HG03378 (cell line): ENCODE measurements at regions not wholly inside any gene's neighbourhood (a gene's known extent, or its start where the extent isn't known, plus 50 kb on each side); places are given as distances from the start of the nearest gene placed in this dataset.
A peak's percentile ranks its signal among the peaks of the same experiment; 100 is the strongest.

Experiments
- ATAC-seq: cut with Tn5 transposase; IDR thresholded peaks from one replicate; pipeline ENCODE4 v1.9.1; 2021; ENCODE audit warnings: mild to moderate bottlenecking, moderate library complexity; ENCODE audit not compliant: unreplicated experiment

- ATAC-seq, result peak; percentile 90
These were observed 547.0 kb downstream of the ARAP2 start for GRCh38 chr4:35697210-35697736.

GRCh38 chr4:35700663-35701062, 543.7 kb downstream of the ARAP2 start:
- no peak for ATAC-seq

- ATAC-seq, result no peak
These were observed 535.2 kb downstream of the ARAP2 start for GRCh38 chr4:35709080-35709479.

- ATAC-seq, result no peak
These were observed 534.0 kb downstream of the ARAP2 start for GRCh38 chr4:35710343-35710742.

GRCh38 chr4:35711127-35711526, 533.2 kb downstream of the ARAP2 start:
- ATAC-seq, result no peak

GRCh38 chr4:35723973-35724372, 520.3 kb downstream of the ARAP2 start:
- ATAC-seq, result no peak

- ATAC-seq, result no peak
These were observed 519.2 kb downstream of the ARAP2 start for GRCh38 chr4:35725131-35725530.

DNA sequence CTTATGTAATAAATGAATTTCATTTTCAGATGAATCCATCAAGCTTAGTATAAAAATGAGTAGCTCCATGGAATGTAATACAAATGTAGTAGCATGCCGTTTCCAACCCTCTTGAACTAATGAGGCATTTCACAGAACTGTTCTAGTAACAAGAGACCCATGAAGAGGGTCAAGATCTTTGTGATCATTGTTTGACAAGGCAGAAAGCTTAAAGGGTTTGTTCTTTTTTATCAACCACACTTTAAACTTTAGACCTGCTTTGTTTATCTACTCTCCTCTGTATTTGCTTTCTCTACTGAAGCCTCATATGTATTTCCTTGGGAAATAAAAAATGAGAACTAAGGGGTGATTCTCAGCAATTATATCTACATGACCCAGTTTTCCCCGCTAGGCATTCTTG, 513.9 kb downstream of the ARAP2 start:
- no peak for ATAC-seq

DNA sequence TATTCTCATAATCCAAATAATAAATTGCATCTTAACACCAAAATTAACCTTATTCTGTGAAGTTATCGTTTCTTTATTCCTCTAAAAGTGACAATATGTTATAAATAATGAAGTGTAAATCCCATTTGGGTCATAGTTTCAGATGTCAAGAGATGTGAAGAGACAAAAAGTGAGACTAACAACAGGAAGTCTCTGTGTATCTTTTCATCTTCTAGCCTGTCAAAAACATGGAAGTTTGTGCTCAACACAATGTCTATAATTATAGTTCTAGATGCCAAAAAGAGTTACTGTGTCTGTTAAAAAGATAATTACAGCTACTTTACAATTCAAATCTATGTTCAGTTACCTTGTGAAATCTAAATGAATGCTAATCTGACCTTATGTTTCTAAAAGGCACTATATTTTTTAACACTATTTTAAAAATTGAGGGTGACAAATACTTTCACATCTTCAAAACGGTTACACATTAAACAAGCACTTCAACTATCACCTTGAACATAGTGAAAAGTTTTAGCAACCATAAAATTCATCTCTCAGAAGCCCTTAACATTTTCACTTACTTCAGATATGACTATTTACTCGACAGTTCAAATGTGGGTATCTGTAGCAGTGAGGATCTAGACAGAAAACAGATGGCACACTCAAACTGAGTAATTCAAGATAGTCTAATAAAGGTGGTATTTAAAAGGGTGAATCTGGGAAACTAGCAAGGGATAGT, 509.8 kb downstream of the ARAP2 start:
- peak; percentile 69 for ATAC-seq

DNA sequence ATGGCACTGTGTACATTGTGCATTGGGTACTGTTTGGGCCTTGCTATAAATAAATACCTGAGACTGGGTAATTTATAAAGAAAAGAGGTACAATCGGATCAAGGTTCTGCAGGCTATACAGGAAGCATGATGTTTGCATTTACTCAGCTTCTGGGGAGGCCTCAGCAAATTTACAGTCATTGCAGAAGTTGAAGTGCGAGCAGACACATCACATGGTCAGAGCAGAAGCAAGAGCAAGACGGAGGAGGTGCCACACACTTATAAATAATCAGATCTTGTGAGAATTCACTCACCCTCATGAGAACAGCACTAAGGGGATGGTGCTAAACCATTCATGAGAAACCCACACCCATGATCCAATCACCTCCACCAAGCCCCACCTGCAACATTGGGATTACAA, 505.0 kb downstream of the ARAP2 start:
- no peak for ATAC-seq

DNA sequence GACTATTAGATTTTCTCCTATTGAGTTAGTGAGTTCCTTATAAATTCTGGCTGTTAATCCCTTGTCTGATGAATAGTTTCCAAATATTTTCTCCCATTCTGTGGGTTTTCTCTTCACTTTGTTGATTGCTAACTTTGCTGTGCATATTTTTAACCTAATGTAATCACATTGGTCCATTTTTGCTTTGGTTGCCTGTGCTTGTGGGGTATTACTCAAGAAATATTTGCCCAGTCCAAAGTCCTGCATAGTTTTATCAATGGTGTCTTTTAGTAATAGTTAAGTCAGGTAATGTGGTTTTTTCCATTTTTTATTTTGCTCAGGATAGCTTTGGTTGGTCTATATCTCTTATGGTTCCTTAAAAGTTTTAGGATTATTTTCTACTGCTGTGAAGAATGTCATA, 490.3 kb downstream of the ARAP2 start:
- ATAC-seq, result no peak

DNA sequence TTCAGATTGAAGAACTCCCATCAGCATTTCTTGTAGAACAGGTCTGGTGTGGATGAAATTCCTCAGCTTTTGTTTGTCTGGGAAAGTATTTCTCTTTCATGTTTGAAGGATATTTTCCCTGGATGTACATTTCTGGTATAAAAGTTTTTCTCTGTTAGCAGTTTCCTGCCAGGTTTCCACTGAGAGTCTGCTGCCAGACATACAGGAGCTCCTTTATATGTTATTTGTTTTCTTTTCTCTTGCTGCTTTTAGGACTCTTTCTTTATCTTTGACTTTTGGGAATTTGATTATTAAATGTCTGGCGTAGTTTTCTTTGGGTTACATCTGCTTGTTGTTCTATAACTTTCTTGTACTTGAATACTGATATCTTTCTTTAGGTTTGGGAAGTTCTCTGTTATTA, 486.5 kb downstream of the ARAP2 start:
- ATAC-seq, result no peak

GRCh38 chr4:35760807-35761206, 483.5 kb downstream of the ARAP2 start:
- no peak for ATAC-seq

DNA sequence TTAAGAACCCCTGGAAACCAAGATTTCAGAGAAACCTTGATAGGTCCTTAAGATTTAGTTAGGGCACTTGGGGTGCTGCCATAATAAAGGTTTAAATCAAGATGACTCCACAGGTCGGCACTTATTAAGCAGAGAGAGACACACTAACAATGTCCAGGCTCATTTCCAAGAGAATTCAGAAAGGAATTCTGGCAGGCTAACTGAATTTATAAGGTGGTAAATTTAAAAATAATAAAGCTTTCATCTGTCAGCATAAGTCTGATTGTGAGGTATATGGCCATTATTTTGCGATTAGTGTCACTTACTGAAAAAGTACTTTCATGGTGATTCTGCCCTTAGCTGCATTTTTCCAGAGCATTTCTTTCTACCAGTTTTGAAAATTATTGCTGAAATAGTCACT, 472.7 kb downstream of the ARAP2 start:
- no peak for ATAC-seq

DNA sequence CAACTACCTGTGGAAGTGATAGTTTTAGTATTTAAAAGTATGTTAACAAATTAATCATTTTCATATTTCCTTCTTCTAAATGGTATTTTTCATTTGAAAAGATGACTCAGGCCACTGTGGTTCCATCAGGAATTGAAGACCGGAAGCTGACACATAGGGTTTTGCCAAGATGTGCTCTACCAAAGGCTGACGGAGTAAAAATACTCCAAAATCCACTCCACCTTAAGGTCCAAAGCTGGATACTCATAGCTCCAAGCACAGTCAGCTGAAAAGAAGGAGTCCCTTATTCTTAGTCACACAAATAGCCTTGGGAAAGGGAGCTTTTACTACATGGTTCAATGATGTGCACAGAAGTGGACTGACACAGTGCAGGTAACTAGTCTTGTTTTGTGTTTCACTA, 472.0 kb downstream of the ARAP2 start:
- ATAC-seq, result no peak

DNA sequence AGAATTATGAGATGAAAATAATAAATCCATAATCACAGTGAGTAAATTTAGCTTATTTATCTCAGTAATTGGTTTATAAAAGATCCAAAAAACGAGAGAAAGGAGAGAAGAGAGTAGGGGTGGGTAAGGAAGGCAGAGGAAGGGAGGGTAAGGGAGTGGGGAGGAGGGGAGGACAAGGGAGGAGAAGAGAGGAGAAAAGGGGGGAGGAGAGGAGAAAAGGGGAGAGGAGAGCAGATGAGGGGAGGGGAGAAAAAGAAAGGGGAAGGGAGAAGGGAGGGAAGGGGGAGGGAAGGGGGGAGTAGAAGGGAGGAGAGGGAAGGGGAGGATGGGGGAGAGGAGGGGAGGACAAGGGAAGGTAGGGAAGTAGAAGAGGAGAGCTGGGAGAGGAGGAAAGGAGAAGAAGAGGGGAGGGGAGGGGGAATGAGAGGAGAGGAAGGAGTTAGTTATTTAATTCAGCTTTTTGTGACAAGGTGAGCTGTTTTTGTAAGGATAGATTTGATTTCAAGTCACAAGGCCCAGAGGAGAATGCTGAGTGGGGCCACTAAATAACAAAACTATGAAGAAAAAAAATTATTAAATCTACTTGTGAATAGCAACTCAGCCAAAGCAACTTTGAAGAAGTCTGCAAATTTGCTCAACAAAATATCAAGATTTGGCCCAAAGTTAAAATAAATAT, 454.3 kb downstream of the ARAP2 start:
- no peak for ATAC-seq

- no peak for ATAC-seq
These were observed 451.1 kb downstream of the ARAP2 start for GRCh38 chr4:35793045-35793722.

GRCh38 chr4:35793766-35794165, 450.5 kb downstream of the ARAP2 start:
- ATAC-seq, result no peak

- ATAC-seq, result no peak
These were observed 443.6 kb downstream of the ARAP2 start for GRCh38 chr4:35800669-35801068.

DNA sequence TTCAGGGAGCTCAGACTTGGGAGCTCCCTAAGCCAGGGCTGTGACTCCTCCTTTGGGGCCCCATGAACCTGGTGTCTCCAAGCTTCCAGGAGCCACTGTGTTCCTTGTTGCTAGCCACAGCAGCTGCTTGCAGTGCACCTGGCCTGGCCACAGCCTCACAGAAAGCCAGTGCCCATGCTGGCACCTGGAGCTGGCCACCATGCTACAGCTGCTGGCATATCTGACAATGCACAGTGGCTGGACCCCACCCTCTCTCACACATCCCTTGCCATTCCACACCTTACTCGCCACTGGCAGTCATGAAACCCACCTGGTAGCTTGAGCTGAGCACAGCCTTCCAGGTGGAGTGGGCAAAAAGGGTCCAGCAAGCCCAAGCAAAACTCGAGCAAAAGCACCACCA, 441.7 kb downstream of the ARAP2 start:
- no peak for ATAC-seq

GRCh38 chr4:35818520-35818919, 425.8 kb downstream of the ARAP2 start:
- no peak for ATAC-seq

- ATAC-seq, result no peak
These were observed 424.3 kb downstream of the ARAP2 start for GRCh38 chr4:35820003-35820402.
